ENCODE measurements at regions not wholly inside any gene's neighbourhood (a gene's known extent, or its start where the extent isn't known, plus 50 kb on each side); places are given as distances from the start of the nearest gene placed in this dataset.

DNA sequence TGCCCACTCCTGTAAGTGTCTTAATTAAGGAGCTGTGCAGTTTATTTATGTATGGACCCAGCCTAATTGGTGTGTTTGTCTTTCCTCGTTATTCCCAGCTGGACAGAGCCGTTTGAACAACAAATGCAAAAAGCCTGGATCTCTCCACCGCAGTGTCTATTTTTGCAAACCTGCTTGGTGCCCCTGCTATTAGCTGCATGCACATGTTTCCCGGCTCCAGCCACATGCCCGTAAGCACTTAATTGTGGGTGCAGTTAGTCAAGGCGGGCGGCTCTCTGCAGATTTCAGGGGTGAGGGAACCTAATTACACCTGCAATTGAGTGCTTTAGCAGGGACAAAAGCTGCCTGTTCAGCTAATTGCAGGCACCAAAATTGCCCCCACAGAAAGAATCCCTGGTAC, 74.0 kb upstream of the GSE1 start:
- no peak overlapping the region for H3K4me3 ChIP-seq (ENCODE audit: low read depth in 1 of 5, low read length in 5 of 5)
- H3K27ac ChIP-seq (ENCODE audit: low read depth, low read length) = no peak overlapping the region
- no peak overlapping the region for H3K9ac ChIP-seq (ENCODE audit: low read length in 5 of 5)
- no peaks in the 10 kb centered on the region for H3K36me3 ChIP-seq (ENCODE audit: control insufficient read depth in 5 of 5, insufficient read depth in 5 of 5, low read length in 5 of 5)
- H3K9me3 ChIP-seq (ENCODE audit: control insufficient read depth in 5 of 5, low read length in 5 of 5) = peaks cover 0 to 7% (median 4%) of the 10 kb centered on the region in 5 donors
- H3K27me3 ChIP-seq (ENCODE audit: control insufficient read depth in 5 of 5, insufficient read depth in 4 of 5, low read length in 5 of 5) = no peaks in the 10 kb centered on the region
- H3K4me1 ChIP-seq (ENCODE audit: control insufficient read depth in 5 of 5, insufficient read depth in 5 of 5, low read length in 5 of 5) = peaks cover 4 to 48% (median 27%) of the 10 kb centered on the region in 5 donors

DNA sequence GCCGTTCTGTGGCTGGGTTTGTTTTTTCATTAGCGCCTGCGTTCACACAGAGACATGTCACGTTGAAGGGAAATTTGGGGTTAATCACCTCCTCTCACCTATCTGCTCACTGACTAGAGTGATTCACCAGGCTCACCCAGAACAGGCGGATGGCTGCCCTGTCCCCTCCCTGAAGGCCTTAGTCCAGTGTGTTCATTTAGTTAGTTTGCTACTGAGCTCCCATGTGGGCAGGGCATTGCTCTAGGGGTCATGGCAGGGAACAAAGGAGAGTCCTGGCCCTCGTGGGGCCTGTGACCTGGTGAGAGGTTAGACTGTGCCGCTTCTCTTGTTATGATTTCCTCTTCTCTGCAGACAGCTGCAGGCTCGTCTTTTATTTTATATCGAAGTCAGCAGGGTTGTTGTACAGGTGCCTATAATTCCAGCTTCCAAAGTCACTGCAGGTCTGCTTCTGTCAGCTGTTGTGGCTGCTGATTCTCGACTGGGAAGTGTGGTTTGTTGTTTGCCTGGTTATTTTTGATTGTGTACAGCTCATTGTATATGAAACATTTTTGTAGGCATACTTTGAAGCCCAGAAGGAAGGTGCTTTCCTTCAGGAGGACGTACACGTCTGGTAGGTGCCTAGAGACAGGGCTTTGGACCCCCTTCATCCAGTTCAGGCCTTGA, 73.4 kb upstream of the GSE1 start:
- no peaks in the 10 kb centered on the region for H3K36me3 ChIP-seq (ENCODE audit: control insufficient read depth in 5 of 5, insufficient read depth in 5 of 5, low read length in 5 of 5)
- peaks cover 0 to 7% (median 4%) of the 10 kb centered on the region in 5 donors for H3K9me3 ChIP-seq (ENCODE audit: control insufficient read depth in 5 of 5, low read length in 5 of 5)
- no peaks in the 10 kb centered on the region for H3K27me3 ChIP-seq (ENCODE audit: control insufficient read depth in 5 of 5, insufficient read depth in 4 of 5, low read length in 5 of 5)
- no peak overlapping the region for H3K27ac ChIP-seq (ENCODE audit: low read depth, low read length)
- H3K4me3 ChIP-seq (ENCODE audit: low read depth in 1 of 5, low read length in 5 of 5) = no peak overlapping the region
- H3K9ac ChIP-seq (ENCODE audit: low read length in 5 of 5) = no peak overlapping the region
- H3K4me1 ChIP-seq (ENCODE audit: control insufficient read depth in 5 of 5, insufficient read depth in 5 of 5, low read length in 5 of 5) = peaks cover 4 to 49% (median 31%) of the 10 kb centered on the region in 5 donors

DNA sequence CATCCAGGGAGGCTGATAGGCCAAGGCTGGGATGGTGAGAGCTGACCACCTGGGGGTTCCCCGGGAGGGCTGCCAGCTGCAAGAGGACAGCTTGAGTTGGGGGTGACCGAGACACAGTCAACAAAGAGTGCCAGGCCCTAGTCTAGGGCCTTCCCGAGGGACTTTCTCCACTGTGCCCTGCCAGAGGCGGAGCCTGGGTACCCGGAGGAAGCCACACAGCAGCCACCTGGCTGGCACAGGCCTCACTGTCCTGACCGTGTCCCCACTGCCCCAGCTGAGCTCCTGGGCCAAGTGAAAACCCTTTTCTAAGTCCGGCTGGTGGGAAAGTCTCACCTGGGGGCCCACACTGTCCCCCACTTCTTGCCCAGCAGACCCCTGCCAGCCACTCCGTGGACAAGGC, 71.9 kb upstream of the GSE1 start:
- H3K4me3 ChIP-seq (ENCODE audit: low read depth in 1 of 5, low read length in 5 of 5) = no peak overlapping the region
- H3K9ac ChIP-seq (ENCODE audit: low read length in 5 of 5) = no peak overlapping the region
- H3K36me3 ChIP-seq (ENCODE audit: control insufficient read depth in 5 of 5, insufficient read depth in 5 of 5, low read length in 5 of 5) = no peaks in the 10 kb centered on the region
- H3K27ac ChIP-seq (ENCODE audit: low read depth, low read length) = no peak overlapping the region
- H3K4me1 ChIP-seq (ENCODE audit: control insufficient read depth in 5 of 5, insufficient read depth in 5 of 5, low read length in 5 of 5) = peaks cover 2 to 38% (median 22%) of the 10 kb centered on the region in 5 donors
- no peaks in the 10 kb centered on the region for H3K27me3 ChIP-seq (ENCODE audit: control insufficient read depth in 5 of 5, insufficient read depth in 4 of 5, low read length in 5 of 5)
- peaks cover 0 to 7% (median 4%) of the 10 kb centered on the region in 5 donors for H3K9me3 ChIP-seq (ENCODE audit: control insufficient read depth in 5 of 5, low read length in 5 of 5)

DNA sequence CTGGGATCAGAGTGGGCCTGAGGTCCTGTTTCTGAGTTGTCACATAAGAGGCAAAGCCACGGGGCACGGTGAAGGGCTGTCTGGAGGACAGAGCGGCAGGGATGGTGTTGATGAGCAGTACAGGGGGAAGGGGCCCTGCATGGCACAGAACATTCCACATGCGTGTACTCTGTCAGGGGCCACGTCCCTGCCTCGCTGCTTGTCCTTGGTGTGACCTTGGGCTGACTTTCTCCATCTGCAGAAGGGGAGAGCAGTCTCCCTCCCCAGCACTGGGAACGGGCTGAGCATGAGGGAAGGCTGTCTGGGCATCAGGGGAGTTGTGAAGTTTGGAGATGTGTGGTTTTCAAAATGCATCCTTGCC, 71.5 kb upstream of the GSE1 start:
- H3K4me3 ChIP-seq (ENCODE audit: low read depth in 1 of 5, low read length in 5 of 5) = no peak overlapping the region
- H3K36me3 ChIP-seq (ENCODE audit: control insufficient read depth in 5 of 5, insufficient read depth in 5 of 5, low read length in 5 of 5) = no peaks in the 10 kb centered on the region
- peaks cover 0 to 7% (median 4%) of the 10 kb centered on the region in 5 donors for H3K9me3 ChIP-seq (ENCODE audit: control insufficient read depth in 5 of 5, low read length in 5 of 5)
- H3K9ac ChIP-seq (ENCODE audit: low read length in 5 of 5) = no peak overlapping the region
- H3K27me3 ChIP-seq (ENCODE audit: control insufficient read depth in 5 of 5, insufficient read depth in 4 of 5, low read length in 5 of 5) = no peaks in the 10 kb centered on the region
- no peak overlapping the region for H3K27ac ChIP-seq (ENCODE audit: low read depth, low read length)
- H3K4me1 ChIP-seq (ENCODE audit: control insufficient read depth in 5 of 5, insufficient read depth in 5 of 5, low read length in 5 of 5) = peaks cover 0 to 35% (median 20%) of the 10 kb centered on the region in 5 donors

DNA sequence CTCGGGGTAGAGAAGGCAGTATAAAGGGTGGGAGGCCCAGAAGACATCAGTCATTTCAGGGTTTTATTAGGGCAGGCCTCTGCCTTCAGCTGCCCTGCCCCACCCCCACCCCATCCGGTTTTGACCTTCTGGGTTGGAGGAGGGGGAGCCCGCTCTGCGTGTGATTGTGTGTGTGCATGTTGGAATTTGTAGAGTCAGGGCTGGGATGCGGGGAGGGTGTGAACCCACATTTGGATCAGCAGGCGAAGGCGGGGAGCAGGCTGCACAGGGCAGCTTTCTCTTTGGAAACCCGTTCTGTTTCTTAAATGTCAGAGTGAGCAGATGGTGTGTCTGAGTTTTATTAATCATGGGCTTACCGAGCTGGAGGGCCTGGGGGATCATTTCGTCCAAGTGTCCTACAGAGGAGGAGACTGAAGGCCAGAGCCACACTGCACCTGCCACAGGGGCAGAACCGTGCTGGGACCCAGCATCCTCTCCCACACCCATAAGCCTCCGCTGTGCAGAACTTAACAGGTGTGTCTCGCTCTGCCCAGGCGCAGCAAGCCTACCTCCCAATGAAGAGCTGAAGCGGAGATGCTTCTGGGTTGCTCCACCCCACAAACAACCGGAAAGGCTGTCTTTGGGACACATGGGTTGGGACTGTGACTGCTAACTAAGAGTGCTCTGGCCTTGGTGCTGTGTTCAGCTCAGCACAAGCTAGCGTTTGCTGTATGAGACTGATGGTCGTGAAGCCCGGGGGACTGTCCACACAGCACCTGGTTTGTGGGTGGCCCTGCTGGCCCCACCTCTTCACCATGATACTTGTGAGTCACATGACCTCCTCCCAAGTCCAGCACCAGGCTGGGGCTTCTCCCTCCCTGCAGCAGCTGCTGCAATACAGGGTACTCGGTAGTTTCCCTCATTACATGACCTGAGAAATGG, 70.9 kb upstream of the GSE1 start:
- Histone ChIP-seq H3K9ac (ENCODE audit: low read length in 5 of 5) (no peak overlapping the region), H3K4me3 (ENCODE audit: low read depth in 1 of 5, low read length in 5 of 5) (no peak overlapping the region), H3K36me3 (ENCODE audit: control insufficient read depth in 5 of 5, insufficient read depth in 5 of 5, low read length in 5 of 5) (no peaks in the 10 kb centered on the region), H3K9me3 (ENCODE audit: control insufficient read depth in 5 of 5, low read length in 5 of 5) (peaks cover 0 to 7% (median 4%) of the 10 kb centered on the region in 5 donors), H3K27ac (ENCODE audit: low read depth, low read length) (no peak overlapping the region), H3K4me1 (ENCODE audit: control insufficient read depth in 5 of 5, insufficient read depth in 5 of 5, low read length in 5 of 5) (peaks cover 0 to 35% (median 21%) of the 10 kb centered on the region in 5 donors), H3K27me3 (ENCODE audit: control insufficient read depth in 5 of 5, insufficient read depth in 4 of 5, low read length in 5 of 5) (no peaks in the 10 kb centered on the region)

DNA sequence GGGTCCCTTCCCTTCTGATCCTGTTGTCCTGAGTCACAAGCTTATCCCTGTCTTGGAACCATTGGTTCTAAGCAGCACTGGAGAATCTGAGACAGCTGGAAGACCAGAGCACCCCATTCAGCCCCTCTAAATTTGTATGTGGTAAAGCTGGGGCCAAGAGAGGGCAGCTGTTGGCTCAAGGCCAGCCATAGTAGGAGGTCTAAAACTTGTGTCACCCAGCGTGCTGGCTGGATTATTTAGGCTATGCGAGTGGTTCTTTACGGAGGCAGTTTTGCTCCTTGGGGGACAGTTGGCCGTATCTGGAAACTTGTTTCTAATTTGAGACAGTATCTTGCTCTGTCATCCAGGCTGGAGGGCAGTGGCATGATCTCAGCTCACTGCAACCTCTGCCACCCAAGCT, 69.6 kb upstream of the GSE1 start:
- H3K36me3 ChIP-seq (ENCODE audit: control insufficient read depth in 5 of 5, insufficient read depth in 5 of 5, low read length in 5 of 5) = no peaks in the 10 kb centered on the region

DNA sequence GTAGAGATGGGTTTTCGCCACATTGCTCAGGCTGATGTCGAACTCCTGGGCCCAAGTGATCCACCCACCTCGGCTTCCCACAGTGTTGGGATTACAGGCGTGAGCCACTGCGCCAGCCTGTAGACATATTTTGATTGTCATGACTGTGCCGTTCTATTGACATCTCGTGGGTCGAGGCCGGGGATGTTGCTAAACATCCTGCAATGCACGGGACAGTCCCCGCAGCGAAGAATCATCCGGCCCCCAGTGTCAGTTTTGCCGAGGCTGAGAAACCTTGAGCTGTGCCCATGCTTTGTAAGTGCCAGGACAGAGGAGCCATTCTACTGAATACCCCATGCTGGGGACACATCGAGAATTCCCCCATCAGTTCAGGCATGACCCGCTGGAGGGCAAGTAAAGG, 69.1 kb upstream of the GSE1 start:
- no peak overlapping the region for H3K9ac ChIP-seq (ENCODE audit: low read length in 5 of 5)
- H3K36me3 ChIP-seq (ENCODE audit: control insufficient read depth in 5 of 5, insufficient read depth in 5 of 5, low read length in 5 of 5) = no peaks in the 10 kb centered on the region
- no peak overlapping the region for H3K27ac ChIP-seq (ENCODE audit: low read depth, low read length)
- peaks cover 0 to 7% (median 4%) of the 10 kb centered on the region in 5 donors for H3K9me3 ChIP-seq (ENCODE audit: control insufficient read depth in 5 of 5, low read length in 5 of 5)
- no peak overlapping the region for H3K4me3 ChIP-seq (ENCODE audit: low read depth in 1 of 5, low read length in 5 of 5)
- peaks cover 0 to 24% (median 21%) of the 10 kb centered on the region in 5 donors for H3K4me1 ChIP-seq (ENCODE audit: control insufficient read depth in 5 of 5, insufficient read depth in 5 of 5, low read length in 5 of 5)
- H3K27me3 ChIP-seq (ENCODE audit: control insufficient read depth in 5 of 5, insufficient read depth in 4 of 5, low read length in 5 of 5) = no peaks in the 10 kb centered on the region

More for the DNA sequence above, 69.6 kb upstream of the GSE1 start:
- Histone ChIP-seq H3K27ac (ENCODE audit: low read depth, low read length) (no peak overlapping the region), H3K4me3 (ENCODE audit: low read depth in 1 of 5, low read length in 5 of 5) (no peak overlapping the region), H3K4me1 (ENCODE audit: control insufficient read depth in 5 of 5, insufficient read depth in 5 of 5, low read length in 5 of 5) (peaks cover 0 to 24% (median 21%) of the 10 kb centered on the region in 5 donors), H3K9ac (ENCODE audit: low read length in 5 of 5) (no peak overlapping the region), H3K9me3 (ENCODE audit: control insufficient read depth in 5 of 5, low read length in 5 of 5) (peaks cover 0 to 7% (median 4%) of the 10 kb centered on the region in 5 donors), H3K27me3 (ENCODE audit: control insufficient read depth in 5 of 5, insufficient read depth in 4 of 5, low read length in 5 of 5) (no peaks in the 10 kb centered on the region)

DNA sequence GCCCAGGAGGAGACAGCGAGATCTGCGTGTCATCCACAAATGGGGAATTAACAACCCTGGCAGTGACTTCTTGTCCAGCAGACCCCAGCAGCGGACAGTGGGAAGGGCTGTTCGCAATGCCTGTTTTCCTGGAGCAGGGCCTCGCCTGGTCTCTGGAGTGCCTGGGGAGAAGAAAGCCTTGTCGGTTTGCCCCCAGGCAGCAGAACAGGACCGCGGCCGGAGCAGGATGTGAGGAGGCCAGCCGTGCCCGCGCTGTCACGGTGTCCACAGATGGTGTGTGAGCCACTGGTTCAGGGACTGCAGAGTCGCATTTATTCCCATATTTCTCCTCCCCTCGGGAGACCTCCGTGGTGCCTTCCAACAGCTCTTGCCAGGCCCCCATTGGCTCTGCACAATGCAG, 68.5 kb upstream of the GSE1 start:
- no peak overlapping the region for H3K9ac ChIP-seq (ENCODE audit: low read length in 5 of 5)
- no peak overlapping the region for H3K4me3 ChIP-seq (ENCODE audit: low read depth in 1 of 5, low read length in 5 of 5)
- H3K27me3 ChIP-seq (ENCODE audit: control insufficient read depth in 5 of 5, insufficient read depth in 4 of 5, low read length in 5 of 5) = no peaks in the 10 kb centered on the region
- no peak overlapping the region for H3K27ac ChIP-seq (ENCODE audit: low read depth, low read length)
- H3K9me3 ChIP-seq (ENCODE audit: control insufficient read depth in 5 of 5, low read length in 5 of 5) = peaks cover 0 to 5% (median 3%) of the 10 kb centered on the region in 5 donors
- peaks cover 0 to 24% (median 21%) of the 10 kb centered on the region in 5 donors for H3K4me1 ChIP-seq (ENCODE audit: control insufficient read depth in 5 of 5, insufficient read depth in 5 of 5, low read length in 5 of 5)
- H3K36me3 ChIP-seq (ENCODE audit: control insufficient read depth in 5 of 5, insufficient read depth in 5 of 5, low read length in 5 of 5) = no peaks in the 10 kb centered on the region

DNA sequence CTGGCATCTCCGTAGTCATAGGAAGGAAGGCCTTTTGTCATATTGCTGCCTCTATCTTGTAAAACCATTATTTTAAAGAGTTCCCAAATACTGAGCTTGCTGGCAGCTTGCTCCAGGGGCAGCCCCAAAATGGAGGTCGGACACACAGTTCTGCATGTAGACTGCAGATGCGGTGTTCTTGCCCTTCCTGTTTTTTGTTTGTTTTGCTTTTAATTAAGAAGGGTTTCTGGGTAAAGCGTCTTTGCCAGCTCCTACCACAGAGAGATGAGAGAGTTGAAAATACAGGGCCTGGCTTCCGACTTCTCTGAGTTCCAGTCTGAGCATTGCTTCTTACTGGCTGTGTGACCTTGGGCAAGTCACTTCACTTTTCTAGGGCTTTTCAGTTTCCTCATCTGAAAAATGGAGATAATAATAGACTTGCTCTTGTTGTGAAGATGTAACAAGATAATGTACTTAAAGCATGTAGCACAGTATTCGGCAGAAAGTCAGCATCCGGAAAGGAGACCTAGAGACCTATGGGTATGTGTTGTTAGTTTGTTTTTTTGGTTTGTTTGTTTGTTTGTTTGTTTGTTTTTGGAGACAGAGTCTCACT, 67.8 kb upstream of the GSE1 start:
- Histone ChIP-seq H3K9ac (ENCODE audit: low read length in 5 of 5) (no peak overlapping the region), H3K4me1 (ENCODE audit: control insufficient read depth in 5 of 5, insufficient read depth in 5 of 5, low read length in 5 of 5) (peaks cover 0 to 27% (median 24%) of the 10 kb centered on the region in 5 donors), H3K9me3 (ENCODE audit: control insufficient read depth in 5 of 5, low read length in 5 of 5) (no peaks in the 10 kb centered on the region), H3K36me3 (ENCODE audit: control insufficient read depth in 5 of 5, insufficient read depth in 5 of 5, low read length in 5 of 5) (no peaks in the 10 kb centered on the region), H3K27me3 (ENCODE audit: control insufficient read depth in 5 of 5, insufficient read depth in 4 of 5, low read length in 5 of 5) (no peaks in the 10 kb centered on the region), H3K27ac (ENCODE audit: low read depth, low read length) (no peak overlapping the region), H3K4me3 (ENCODE audit: low read depth in 1 of 5, low read length in 5 of 5) (no peak overlapping the region)

Measured in subcutaneous abdominal adipose tissue (tissue), 5 donors.